Endodermal cell (in vitro differentiated cells): ENCODE measurements at regions not wholly inside any gene's neighbourhood (a gene's known extent, or its start where the extent isn't known, plus 50 kb on each side); places are given as distances from the start of the nearest gene placed in this dataset.

Experiments
- DNase-seq: peaks from one replicate; pipeline ENCODE4 v3.0.0-alpha.2; 2017
- H3K27ac ChIP-seq: 2 replicates; pipeline ENCODE4 v1.5.1; 2013; ENCODE audit warnings: mild to moderate bottlenecking, low read depth, low read length, moderate library complexity
- H3K27me3 ChIP-seq: 2 replicates; pipeline ENCODE4 v1.6.1; 2013; ENCODE audit warnings: mild to moderate bottlenecking, low read length, moderate library complexity; ENCODE audit not compliant: insufficient read depth, control insufficient read depth, poor library complexity, severe bottlenecking
- H3K36me3 ChIP-seq: 2 replicates; pipeline ENCODE4 v1.7.0; 2013; ENCODE audit warnings: mild to moderate bottlenecking, low read length, moderate library complexity; ENCODE audit not compliant: control insufficient read depth, insufficient read depth
- H3K4me1 ChIP-seq: one replicate; pipeline ENCODE4 v1.7.0; 2013; ENCODE audit warnings: low read length; ENCODE audit not compliant: control insufficient read depth, insufficient read depth
- H3K4me3 ChIP-seq: 2 replicates; pipeline ENCODE4 v1.5.1; 2013; ENCODE audit warnings: mild to moderate bottlenecking, low read length, moderate library complexity
- H3K9ac ChIP-seq: 2 replicates; pipeline ENCODE4 v1.6.1; 2013; ENCODE audit warnings: mild to moderate bottlenecking, low read length, moderate library complexity; ENCODE audit not compliant: poor library complexity, severe bottlenecking; ENCODE audit errors: extremely low read depth
- H3K9me3 ChIP-seq: 2 replicates; pipeline ENCODE4 v1.6.1; 2013; ENCODE audit warnings: mild to moderate bottlenecking, low read length, moderate library complexity; ENCODE audit not compliant: control insufficient read depth
- H3K27ac Mint-ChIP-seq: 2 replicates; pipeline ENCODE4 v1.8.0; 2020; ENCODE audit warnings: mixed read lengths
- H3K27me3 Mint-ChIP-seq: 2 replicates; pipeline ENCODE4 v1.8.0; 2021; ENCODE audit warnings: mild to moderate bottlenecking, mixed read lengths; ENCODE audit not compliant: insufficient read depth
- H3K36me3 Mint-ChIP-seq: 2 replicates; pipeline ENCODE4 v1.8.0; 2020; ENCODE audit warnings: low read depth, mixed read lengths
- H3K4me1 Mint-ChIP-seq: 2 replicates; pipeline ENCODE4 v1.8.0; 2020; ENCODE audit warnings: mixed read lengths
- H3K4me3 Mint-ChIP-seq: 2 replicates; pipeline ENCODE4 v1.8.0; 2020; ENCODE audit warnings: mild to moderate bottlenecking, moderate library complexity, mixed read lengths
- H3K9me3 Mint-ChIP-seq: 2 replicates; pipeline ENCODE4 v1.8.0; 2020; ENCODE audit warnings: mild to moderate bottlenecking, mixed read lengths
- CTCF ChIP-seq: fragments of 200-600 bp; sonication (generic); conservative IDR thresholded peaks from 2 replicates; pipeline ENCODE4 v1.5.0; 2021; ENCODE audit warnings: antibody characterized with exemption, mild to moderate bottlenecking
- WGBS, 2 experiments: methylation state at CpG; one replicate each; pipeline versions ENCODE4 v1.1.5 to v1.1.7; 2013; ENCODE audit warnings: missing lambda C conversion rate in 2 of 2, mixed read lengths in 1 of 2; ENCODE audit not compliant: insufficient coverage in 1 of 2, insufficient read length in 1 of 2; 5-methylcytosine and 5-hydroxymethylcytosine counted together

- no peak for DNase-seq
- Histone ChIP-seq H3K9me3 (no peaks in the 10 kb centered on the region), H3K9ac (no peak overlapping the region), H3K27ac (no peak overlapping the region), H3K36me3 (no peaks in the 10 kb centered on the region), H3K27me3 (no peaks in the 10 kb centered on the region), H3K4me1 (peaks cover 4% of the 10 kb centered on the region), H3K4me3 (no peak overlapping the region)
- H3K9me3 Mint-ChIP-seq: no peaks in the 10 kb centered on the region
- WGBS, 2 experiments: 92 to 100% methylated on average over 1 of the region's 1 CpG
- H3K27ac Mint-ChIP-seq: no peak overlapping the region
- H3K4me3 Mint-ChIP-seq: no peak overlapping the region
- H3K27me3 Mint-ChIP-seq: no peaks in the 10 kb centered on the region
- H3K36me3 Mint-ChIP-seq: no peaks in the 10 kb centered on the region
- peaks cover 26% of the 10 kb centered on the region for H3K4me1 Mint-ChIP-seq
- peak; percentile 65 for TF ChIP-seq CTCF
Measured at GRCh38 chr12:89796798-89797382, 88.3 kb upstream of the ATP2B1 start.

GRCh38 chr12:89793946-89794345 lies 85.3 kb upstream of the ATP2B1 start:
- Histone ChIP-seq H3K4me1 (no peaks in the 10 kb centered on the region), H3K27ac (no peak overlapping the region), H3K9ac (no peak overlapping the region), H3K4me3 (no peak overlapping the region), H3K27me3 (no peaks in the 10 kb centered on the region), H3K36me3 (no peaks in the 10 kb centered on the region), H3K9me3 (peaks cover 1% of the 10 kb centered on the region)
- Mint-ChIP-seq H3K36me3 (no peaks in the 10 kb centered on the region), H3K4me1 (peaks cover 16% of the 10 kb centered on the region), H3K9me3 (peaks cover 1% of the 10 kb centered on the region), H3K4me3 (no peak overlapping the region), H3K27me3 (no peaks in the 10 kb centered on the region), H3K27ac (no peak overlapping the region)
- no peak for DNase-seq
- TF ChIP-seq CTCF: no peak

GRCh38 chr12:89791286-89791685 lies 82.6 kb upstream of the ATP2B1 start:
- no peak for TF ChIP-seq CTCF
- no peak overlapping the region for H3K27ac Mint-ChIP-seq
- H3K36me3 ChIP-seq: no peaks in the 10 kb centered on the region
- no peaks in the 10 kb centered on the region for H3K4me1 ChIP-seq
- H3K27ac ChIP-seq: no peak overlapping the region
- H3K4me3 Mint-ChIP-seq: no peak overlapping the region
- no peak for DNase-seq
- H3K27me3 Mint-ChIP-seq: no peaks in the 10 kb centered on the region
- 70 to 86% methylated on average over 2 of the region's 2 CpGs for WGBS, 2 experiments
- H3K4me3 ChIP-seq: no peak overlapping the region
- H3K9me3 Mint-ChIP-seq: peaks cover 25% of the 10 kb centered on the region
- no peaks in the 10 kb centered on the region for H3K36me3 Mint-ChIP-seq
- H3K4me1 Mint-ChIP-seq: peaks cover 4% of the 10 kb centered on the region
- peaks cover 21% of the 10 kb centered on the region for H3K9me3 ChIP-seq
- no peak overlapping the region for H3K9ac ChIP-seq
- no peaks in the 10 kb centered on the region for H3K27me3 ChIP-seq
